HUES48 (cell line): ENCODE measurements at regions not wholly inside any gene's neighbourhood (a gene's known extent, or its start where the extent isn't known, plus 50 kb on each side); places are given as distances from the start of the nearest gene placed in this dataset.
"Not testable (repeated sequence)": the region's sequence is repeated elsewhere in the genome, so short reads cannot be mapped to it uniquely, and the experiment has no call there.

ENCODE experiments used
- H3K27ac ChIP-seq: one replicate; pipeline ENCODE4 v1.7.0; 2013; ENCODE audit warnings: low read depth, low read length, inconsistent platforms
- H3K27me3 ChIP-seq: 2 replicates; pipeline ENCODE4 v1.6.1; 2013; ENCODE audit warnings: mild to moderate bottlenecking, low read length; ENCODE audit not compliant: control insufficient read depth, insufficient read depth
- H3K36me3 ChIP-seq: 2 replicates; pipeline ENCODE4 v1.6.1; 2013; ENCODE audit warnings: low read length; ENCODE audit not compliant: control insufficient read depth, insufficient read depth
- H3K4me1 ChIP-seq: 2 replicates; pipeline ENCODE4 v1.6.1; 2013; ENCODE audit warnings: mild to moderate bottlenecking, low read length; ENCODE audit not compliant: control insufficient read depth, insufficient read depth
- H3K4me3 ChIP-seq: 2 replicates; pipeline ENCODE4 v1.5.1; 2013; ENCODE audit warnings: mild to moderate bottlenecking, low read depth, low read length
- H3K9ac ChIP-seq: 2 replicates; pipeline ENCODE4 v1.6.1; 2013; ENCODE audit warnings: mild to moderate bottlenecking, low read depth, low read length, moderate library complexity
- H3K9me3 ChIP-seq: 2 replicates; pipeline ENCODE4 v1.6.1; 2013; ENCODE audit warnings: low read length; ENCODE audit not compliant: control insufficient read depth, insufficient read depth

DNA sequence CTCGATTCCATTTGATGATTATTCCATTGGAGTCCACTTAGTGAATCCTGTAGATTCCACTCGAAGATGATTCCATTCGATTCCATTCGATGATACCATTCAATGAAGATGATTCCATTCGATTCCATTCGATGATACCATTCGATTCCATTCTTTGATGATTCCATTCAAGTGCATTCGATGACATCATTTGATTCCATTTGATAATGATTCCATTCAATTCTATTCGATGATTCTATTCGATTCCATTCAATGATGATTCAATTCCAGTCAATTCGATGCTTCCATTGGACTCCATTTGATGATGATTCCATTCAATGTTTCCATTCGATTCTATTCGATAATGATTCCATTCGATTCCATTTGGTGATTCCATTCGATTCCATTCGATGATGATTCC, 1150.0 kb downstream of the TP53TG3F start:
- H3K4me3 ChIP-seq: peak overlapping the region; percentile 9; the same call in 1 of the 2 replicates
- H3K9me3 ChIP-seq: peaks cover 98% of the 10 kb centered on the region
- H3K9ac ChIP-seq, H3K4me1 ChIP-seq, H3K36me3 ChIP-seq, H3K27me3 ChIP-seq, H3K27ac ChIP-seq: not testable (repeated sequence)
